H1 (cell line): ENCODE measurements at regions not wholly inside any gene's neighbourhood (a gene's known extent, or its start where the extent isn't known, plus 50 kb on each side); places are given as distances from the start of the nearest gene placed in this dataset.

ENCODE experiments used
- CTCF ChIA-PET: fragments of 300-600 bp; sonication (Branson Sonifier 250); formaldehyde crosslinking; loops from one replicate; lab custom pipeline; 2021; ENCODE audit not compliant: partially characterized antibody; lab: Charles Lee
- POLR2A ChIA-PET: fragments of 300-600 bp; sonication (Branson Sonifier 250); formaldehyde crosslinking; loops from one replicate; lab custom pipeline; 2021; ENCODE audit warnings: inconsistent platforms; ENCODE audit not compliant: partially characterized antibody; lab: Charles Lee
- DNase-seq, 2 experiments: peaks; one replicate each; pipeline versions ENCODE4 v3.0.0 to v3.0.0-alpha.2; 2010 to 2022; ENCODE audit warnings: low spot score in 2 of 2, low read depth in 1 of 2, mixed read lengths in 1 of 2
- FAIRE-seq: peaks from 2 replicates; lab custom pipeline; 2011; peaks lifted over from hg19 to GRCh38; lab: Jason Lieb, UNC
- H2AFZ ChIP-seq: 2 replicates; pipeline ENCODE4 v1.8.1; 2012; ENCODE audit warnings: low read length, inconsistent platforms
- H2AK5ac ChIP-seq: 2 replicates; pipeline ENCODE4 v1.6.1; 2013; ENCODE audit warnings: low read depth, low read length
- H2BK120ac ChIP-seq: replicated peaks from 2 replicates; pipeline ENCODE3; 2013; ENCODE audit warnings: low read depth, low read length, inconsistent platforms
- H2BK12ac ChIP-seq: 2 replicates; pipeline ENCODE4 v1.6.1; 2013; ENCODE audit warnings: low read depth, low read length
- H2BK15ac ChIP-seq: 2 replicates; pipeline ENCODE4 v1.6.1; 2013; ENCODE audit warnings: low read length
- H2BK20ac ChIP-seq: 2 replicates; pipeline ENCODE4 v1.6.1; 2013; ENCODE audit warnings: low read length
- H2BK5ac ChIP-seq: 2 replicates; pipeline ENCODE4 v1.6.1; 2013; ENCODE audit warnings: low read depth, low read length
- H3K14ac ChIP-seq: 2 replicates; pipeline ENCODE4 v1.6.1; 2013; ENCODE audit warnings: inconsistent platforms; ENCODE audit not compliant: insufficient read length
- H3K18ac ChIP-seq: 2 replicates; pipeline ENCODE4 v1.6.1; 2013; ENCODE audit warnings: low read length; ENCODE audit errors: extremely low read depth
- H3K23ac ChIP-seq: 2 replicates; pipeline ENCODE4 v1.6.1; 2013; ENCODE audit warnings: inconsistent platforms; ENCODE audit not compliant: insufficient read length
- H3K23me2 ChIP-seq: 2 replicates; pipeline ENCODE4 v1.6.1; 2013; ENCODE audit warnings: low read depth, low read length
- H3K27ac ChIP-seq: 2 replicates; pipeline ENCODE4 v1.6.1; 2011; ENCODE audit warnings: low read depth, low read length, inconsistent platforms
- H3K27me3 ChIP-seq, 4 experiments: replicated peaks in 1 of 4; 1 replicate in 1 of 4; 2 replicates in 3 of 4; pipeline versions ENCODE4 v1.6.1 to v1.8.1; 2011 to 2013; ENCODE audit warnings: low read length in 3 of 4, mild to moderate bottlenecking in 3 of 4, inconsistent platforms in 2 of 4, mixed read lengths in 2 of 4, moderate library complexity in 1 of 4; ENCODE audit not compliant: control insufficient read depth in 3 of 4, insufficient read depth in 3 of 4; ENCODE audit errors: extremely low read depth in 1 of 4
- H3K36me3 ChIP-seq, 4 experiments: 2 replicates each; pipeline versions ENCODE4 v1.6.1 to v1.8.1; 2011 to 2013; ENCODE audit warnings: mild to moderate bottlenecking in 4 of 4, low read length in 3 of 4, moderate library complexity in 2 of 4, control low read depth in 1 of 4, inconsistent platforms in 1 of 4; ENCODE audit not compliant: insufficient read depth in 4 of 4, control insufficient read depth in 2 of 4
- H3K4ac ChIP-seq: replicated peaks from 2 replicates; pipeline ENCODE3; 2013; ENCODE audit warnings: low read length, low read depth, mixed read lengths, inconsistent platforms; ENCODE audit not compliant: insufficient read length
- H3K4me1 ChIP-seq, 4 experiments: replicated peaks in 1 of 4; 1 replicate in 1 of 4; 2 replicates in 3 of 4; pipeline versions ENCODE4 v1.6.1 to v1.8.1; 2011 to 2013; ENCODE audit warnings: low read length in 3 of 4, inconsistent platforms in 2 of 4, mixed read lengths in 1 of 4; ENCODE audit not compliant: insufficient read depth in 4 of 4, control insufficient read depth in 3 of 4
- H3K4me2 ChIP-seq, 2 experiments: 2 replicates each; pipeline versions ENCODE4 v1.6.1 to v1.8.1; 2011 to 2013; ENCODE audit warnings: low read depth in 2 of 2, low read length in 2 of 2, control low read depth in 1 of 2, inconsistent platforms in 1 of 2, mild to moderate bottlenecking in 1 of 2; ENCODE audit not compliant: insufficient read depth in 1 of 2
- H3K4me3 ChIP-seq, 4 experiments: fragments of 200-600, 300-600 bp in 1 of 4; sonication (generic), shearing (Covaris generic), sonication (Bioruptor Twin) in 1 of 4; 2 replicates each; pipeline versions ENCODE4 v1.5.1 to v1.8.1; 2011 to 2016; ENCODE audit warnings: low read length in 4 of 4, low read depth in 3 of 4, control low read depth in 2 of 4, inconsistent platforms in 2 of 4, mild to moderate bottlenecking in 2 of 4, mixed read lengths in 1 of 4, moderate library complexity in 1 of 4; ENCODE audit not compliant: insufficient read depth in 2 of 4; ENCODE audit errors: extremely low read depth in 1 of 4
- H3K56ac ChIP-seq: replicated peaks from 2 replicates; pipeline ENCODE3; 2013; ENCODE audit warnings: low read depth, mild to moderate bottlenecking, mixed read lengths, low read length, inconsistent platforms; ENCODE audit not compliant: insufficient read length
- H3K79me1 ChIP-seq: 2 replicates; pipeline ENCODE4 v1.6.1; 2013; ENCODE audit warnings: low read depth, low read length, control low read depth
- H3K79me2 ChIP-seq, 2 experiments: 2 replicates each; pipeline versions ENCODE4 v1.6.1 to v1.8.1; 2012 to 2013; ENCODE audit warnings: low read length in 2 of 2, mild to moderate bottlenecking in 2 of 2, inconsistent platforms in 1 of 2; ENCODE audit not compliant: insufficient read depth in 2 of 2, control insufficient read depth in 1 of 2
- H3K9ac ChIP-seq, 4 experiments: replicated peaks in 1 of 4; 1 replicate in 1 of 4; 2 replicates in 3 of 4; pipeline versions ENCODE4 v1.6.1 to v1.8.1; 2011 to 2013; ENCODE audit warnings: low read depth in 3 of 4, low read length in 3 of 4, control low read depth in 2 of 4, mild to moderate bottlenecking in 2 of 4, moderate library complexity in 2 of 4, inconsistent platforms in 1 of 4; ENCODE audit errors: extremely low read depth in 1 of 4
- H3K9me3 ChIP-seq, 2 experiments: 2 replicates each; pipeline versions ENCODE4 v1.6.1 to v1.8.1; 2012 to 2013; ENCODE audit warnings: mild to moderate bottlenecking in 2 of 2, moderate library complexity in 2 of 2, control low read depth in 1 of 2, inconsistent platforms in 1 of 2, low read depth in 1 of 2, low read length in 1 of 2, mixed read lengths in 1 of 2; ENCODE audit not compliant: insufficient read depth in 2 of 2
- H4K20me1 ChIP-seq, 2 experiments: replicated peaks in 1 of 2; 2 replicates each; pipeline versions ENCODE3 to v1.8.1; 2011 to 2013; ENCODE audit warnings: inconsistent platforms in 2 of 2, low read length in 2 of 2, mild to moderate bottlenecking in 1 of 2; ENCODE audit not compliant: insufficient read depth in 2 of 2, control insufficient read depth in 1 of 2
- H4K5ac ChIP-seq: 2 replicates; pipeline ENCODE4 v1.6.1; 2013; ENCODE audit warnings: low read length, low read depth, mixed read lengths, inconsistent platforms; ENCODE audit not compliant: insufficient read length
- H4K8ac ChIP-seq: 2 replicates; pipeline ENCODE4 v1.8.0; 2013; ENCODE audit warnings: mild to moderate bottlenecking, moderate library complexity, low read length, inconsistent platforms; ENCODE audit not compliant: insufficient read depth; ENCODE audit errors: extremely low read depth
- H4K91ac ChIP-seq: replicated peaks from 2 replicates; pipeline ENCODE3; 2013; ENCODE audit warnings: low read length, mixed read lengths, inconsistent platforms; ENCODE audit not compliant: insufficient read length
- BCL11A ChIP-seq, 2 experiments: IDR thresholded peaks; one replicate each; pipeline ENCODE4 v1.6.1; 2011; ENCODE audit warnings: low read depth in 2 of 2, low read length in 2 of 2, mild to moderate bottlenecking in 2 of 2
- EGR1 ChIP-seq: IDR thresholded peaks from 2 replicates; pipeline ENCODE4 v1.6.1; 2011; ENCODE audit warnings: low read depth, low read length, borderline replicate concordance
- HDAC2 ChIP-seq, 2 experiments: fragments of 300-600 bp in 1 of 2; sonication (generic) in 1 of 2; IDR thresholded peaks; 2 replicates each; pipeline ENCODE4 v1.6.1; 2011 to 2012; ENCODE audit warnings: low read depth in 2 of 2, low read length in 2 of 2, mild to moderate bottlenecking in 2 of 2, moderate library complexity in 2 of 2, borderline replicate concordance in 1 of 2, inconsistent platforms in 1 of 2
- JUND ChIP-seq: IDR thresholded peaks from 2 replicates; pipeline ENCODE4 v1.6.1; 2011; ENCODE audit warnings: mild to moderate bottlenecking, improper control_type of control experiment, low read length
- MAX ChIP-seq: IDR thresholded peaks from 2 replicates; pipeline ENCODE4 v1.6.1; 2012; ENCODE audit warnings: inconsistent platforms
- NANOG ChIP-seq: IDR thresholded peaks from 2 replicates; pipeline ENCODE4 v1.6.1; 2011; ENCODE audit warnings: low read length, low read depth, mild to moderate bottlenecking, inconsistent platforms; ENCODE audit not compliant: insufficient read depth, poor library complexity, severe bottlenecking
- POU5F1 ChIP-seq: IDR thresholded peaks from 2 replicates; pipeline ENCODE4 v1.6.1; 2011; ENCODE audit warnings: low read depth, mild to moderate bottlenecking, low read length, moderate library complexity
- RBBP5 ChIP-seq: IDR thresholded peaks from 2 replicates; pipeline ENCODE4 v1.7.1; 2012; ENCODE audit warnings: low read depth, mild to moderate bottlenecking, inconsistent platforms, low read length, moderate library complexity, borderline replicate concordance
- RNF2 ChIP-seq: fragments of 200-900, 300-1000 bp; sonication (generic); IDR thresholded peaks from 2 replicates; pipeline ENCODE4 v1.7.1; 2016; ENCODE audit warnings: borderline replicate concordance, low read depth, mild to moderate bottlenecking, antibody characterized with exemption, low read length; ENCODE audit not compliant: poor library complexity, severe bottlenecking; ENCODE audit errors: missing control alignments
- SIN3A ChIP-seq, 2 experiments: IDR thresholded peaks in 1 of 2; conservative IDR thresholded peaks in 1 of 2; 2 replicates each; pipeline ENCODE4 v1.6.1; 2011 to 2012; ENCODE audit warnings: low read length in 2 of 2, improper control_type of control experiment in 1 of 2, low read depth in 1 of 2, mild to moderate bottlenecking in 1 of 2
- SIX5 ChIP-seq: IDR thresholded peaks from 2 replicates; pipeline ENCODE4 v1.6.1; 2011; ENCODE audit warnings: mild to moderate bottlenecking, low read depth, low read length
- SP1 ChIP-seq: IDR thresholded peaks from 2 replicates; pipeline ENCODE4 v1.6.1; 2011; ENCODE audit warnings: low read depth, low read length
- SUZ12 ChIP-seq: fragments of 200-600 bp; sonication (generic); IDR thresholded peaks from 2 replicates; pipeline ENCODE4 v1.6.1; 2012; ENCODE audit warnings: mild to moderate bottlenecking, inconsistent platforms, low read length, moderate library complexity, mixed read lengths
- WGBS, 2 experiments: shearing (Covaris generic) in 1 of 2; methylation state at CpG; one replicate each; pipeline versions ENCODE4 v1.1.6 to v1.1.7; 2013 to 2015; ENCODE audit warnings: low lambda C conversion rate in 2 of 2, mixed read lengths in 2 of 2, inconsistent platforms in 1 of 2, low coverage in 1 of 2, missing lambda C conversion rate in 1 of 2; ENCODE audit not compliant: insufficient replicate concordance in 2 of 2, insufficient coverage in 1 of 2, insufficient read length in 1 of 2; ENCODE audit errors: extremely low coverage in 1 of 2, missing lambda C conversion rate in 1 of 2; 5-methylcytosine and 5-hydroxymethylcytosine counted together

- H4K5ac ChIP-seq, result no peak overlapping the region
- no peaks in the 10 kb centered on the region for H3K36me3 ChIP-seq
- H2BK20ac ChIP-seq, result no peak overlapping the region
- H2AFZ ChIP-seq, result no peak overlapping the region
- H3K18ac ChIP-seq, result no peak overlapping the region
- DNase-seq (no peak), FAIRE-seq (no peak)
- H3K4me3 ChIP-seq, result no peak overlapping the region
- no peak overlapping the region for H3K27ac ChIP-seq
- no peak overlapping the region for H3K56ac ChIP-seq
- H3K14ac ChIP-seq, result no peak overlapping the region
- no peak overlapping the region for H2BK5ac ChIP-seq
- H3K79me1 ChIP-seq, result no peaks in the 10 kb centered on the region
- no peaks in the 10 kb centered on the region for H3K27me3 ChIP-seq
- TF ChIP-seq SP1, result no peak
- no peak for TF ChIP-seq EGR1
- no peak for TF ChIP-seq RNF2
- no peak for TF ChIP-seq HDAC2 (IDR thresholded peaks at IDR 0.05; ENCODE audit: borderline replicate concordance in 1 of 2, low read depth in 2 of 2, low read length in 2 of 2)
- TF ChIP-seq SIN3A (conservative IDR thresholded peaks at IDR 0.05 in 1 of 2, IDR thresholded peaks at IDR 0.05 in 1 of 2; ENCODE audit: low read depth in 1 of 2, low read length in 2 of 2), result no peak
- TF ChIP-seq MAX, result no peak
- no peak for TF ChIP-seq NANOG
- no peak for TF ChIP-seq BCL11A (IDR thresholded peaks at IDR 0.05; ENCODE audit: low read depth in 2 of 2, low read length in 2 of 2)
- TF ChIP-seq SUZ12, result no peak
- no peak for TF ChIP-seq JUND
- no peak for TF ChIP-seq SIX5
- no peak for TF ChIP-seq RBBP5
- TF ChIP-seq POU5F1, result no peak
- H3K9me3 ChIP-seq, result no peaks in the 10 kb centered on the region
- no peak overlapping the region for H3K4me2 ChIP-seq
- H2BK120ac ChIP-seq, result no peak overlapping the region
- no peaks in the 10 kb centered on the region for H4K20me1 ChIP-seq
- no peak overlapping the region for H4K91ac ChIP-seq
- H3K23me2 ChIP-seq, result no peaks in the 10 kb centered on the region
- H3K23ac ChIP-seq, result no peak overlapping the region
- 91% methylated on average over 3 of the region's 3 CpGs; no CpG with 5 or more reads in 1 of the 2 experiments for WGBS, 2 experiments
- ChIA-PET CTCF (interaction anchor here (0.6 kb wide), 1 partner anchor 57 kb away, joined by 3 read pairs; no protein-coding TSS in a partner anchor), POLR2A (no interaction called here)
- H2AK5ac ChIP-seq, result no peak overlapping the region
- H3K4ac ChIP-seq, result no peak overlapping the region
- H3K79me2 ChIP-seq, result no peaks in the 10 kb centered on the region
- H4K8ac ChIP-seq, result no peak overlapping the region
- no peak overlapping the region for H2BK15ac ChIP-seq
- H2BK12ac ChIP-seq, result no peak overlapping the region
- no peaks in the 10 kb centered on the region for H3K4me1 ChIP-seq
- H3K9ac ChIP-seq, result no peak overlapping the region
These were observed 692.4 kb downstream of the FAT4 start for GRCh38 chr4:126007142-126007541.
